ENCODE measurements at regions not wholly inside any gene's neighbourhood (a gene's known extent, or its start where the extent isn't known, plus 50 kb on each side); places are given as distances from the start of the nearest gene placed in this dataset.
A peak's percentile ranks its signal among the peaks of the same experiment; 100 is the strongest.

DNA sequence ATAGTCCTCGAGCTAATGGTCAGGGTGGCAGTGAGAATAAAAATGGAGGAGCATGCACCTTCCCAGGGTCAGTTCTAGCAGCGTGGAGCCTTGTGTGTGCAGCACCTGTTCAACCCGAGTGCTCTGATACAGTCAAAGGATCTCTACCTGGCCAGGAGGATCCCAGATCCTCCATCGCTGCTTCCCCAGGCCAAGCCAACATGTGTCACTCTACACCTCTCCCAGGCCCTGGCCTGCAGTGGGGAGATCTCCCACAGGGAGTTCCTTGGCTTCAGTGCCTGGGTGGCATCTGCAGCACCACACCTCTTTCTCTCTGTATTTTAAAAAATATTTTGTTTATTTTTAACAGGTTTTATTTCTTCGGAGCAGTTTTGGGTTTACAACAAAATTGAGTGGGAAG lies 414.8 kb upstream of the C2CD4B start:
- no peak overlapping the region for H3K4me3 ChIP-seq (ENCODE audit: low read depth, low read length)
- DNase-seq (ENCODE audit: low read depth), result no peak
- TF ChIP-seq, protein P1, sequence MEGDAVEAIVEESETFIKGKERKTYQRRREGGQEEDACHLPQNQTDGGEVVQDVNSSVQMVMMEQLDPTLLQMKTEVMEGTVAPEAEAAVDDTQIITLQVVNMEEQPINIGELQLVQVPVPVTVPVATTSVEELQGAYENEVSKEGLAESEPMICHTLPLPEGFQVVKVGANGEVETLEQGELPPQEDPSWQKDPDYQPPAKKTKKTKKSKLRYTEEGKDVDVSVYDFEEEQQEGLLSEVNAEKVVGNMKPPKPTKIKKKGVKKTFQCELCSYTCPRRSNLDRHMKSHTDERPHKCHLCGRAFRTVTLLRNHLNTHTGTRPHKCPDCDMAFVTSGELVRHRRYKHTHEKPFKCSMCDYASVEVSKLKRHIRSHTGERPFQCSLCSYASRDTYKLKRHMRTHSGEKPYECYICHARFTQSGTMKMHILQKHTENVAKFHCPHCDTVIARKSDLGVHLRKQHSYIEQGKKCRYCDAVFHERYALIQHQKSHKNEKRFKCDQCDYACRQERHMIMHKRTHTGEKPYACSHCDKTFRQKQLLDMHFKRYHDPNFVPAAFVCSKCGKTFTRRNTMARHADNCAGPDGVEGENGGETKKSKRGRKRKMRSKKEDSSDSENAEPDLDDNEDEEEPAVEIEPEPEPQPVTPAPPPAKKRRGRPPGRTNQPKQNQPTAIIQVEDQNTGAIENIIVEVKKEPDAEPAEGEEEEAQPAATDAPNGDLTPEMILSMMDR (conservative IDR thresholded peaks at IDR 0.05; ENCODE audit: low read depth, low read length), result no peak

DNA sequence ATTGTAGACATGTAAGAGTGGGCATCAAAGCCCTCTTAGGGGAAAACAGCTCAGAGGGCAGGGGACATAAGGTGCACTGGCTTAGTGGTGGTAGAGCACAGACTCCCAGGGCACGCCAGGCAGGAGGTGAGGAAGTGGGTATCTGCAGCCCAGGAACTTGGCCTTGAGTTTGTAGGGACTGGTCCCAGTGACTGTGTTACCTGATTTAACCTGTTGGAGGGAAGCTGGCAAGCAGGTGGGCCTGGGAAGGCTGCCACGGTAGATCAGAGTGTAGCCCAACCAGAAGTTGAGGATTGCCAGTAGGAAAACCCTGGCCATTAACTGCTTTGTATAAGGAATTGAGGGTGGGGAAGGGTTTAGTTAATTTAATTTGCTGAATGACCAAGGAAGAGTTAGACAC lies 417.5 kb upstream of the C2CD4B start:
- no peak overlapping the region for H3K4me3 ChIP-seq (ENCODE audit: low read depth, low read length)
- no peak for DNase-seq (ENCODE audit: low read depth)
- TF ChIP-seq, protein P1 (conservative IDR thresholded peaks at IDR 0.05; ENCODE audit: low read depth, low read length), result no peak

DNA sequence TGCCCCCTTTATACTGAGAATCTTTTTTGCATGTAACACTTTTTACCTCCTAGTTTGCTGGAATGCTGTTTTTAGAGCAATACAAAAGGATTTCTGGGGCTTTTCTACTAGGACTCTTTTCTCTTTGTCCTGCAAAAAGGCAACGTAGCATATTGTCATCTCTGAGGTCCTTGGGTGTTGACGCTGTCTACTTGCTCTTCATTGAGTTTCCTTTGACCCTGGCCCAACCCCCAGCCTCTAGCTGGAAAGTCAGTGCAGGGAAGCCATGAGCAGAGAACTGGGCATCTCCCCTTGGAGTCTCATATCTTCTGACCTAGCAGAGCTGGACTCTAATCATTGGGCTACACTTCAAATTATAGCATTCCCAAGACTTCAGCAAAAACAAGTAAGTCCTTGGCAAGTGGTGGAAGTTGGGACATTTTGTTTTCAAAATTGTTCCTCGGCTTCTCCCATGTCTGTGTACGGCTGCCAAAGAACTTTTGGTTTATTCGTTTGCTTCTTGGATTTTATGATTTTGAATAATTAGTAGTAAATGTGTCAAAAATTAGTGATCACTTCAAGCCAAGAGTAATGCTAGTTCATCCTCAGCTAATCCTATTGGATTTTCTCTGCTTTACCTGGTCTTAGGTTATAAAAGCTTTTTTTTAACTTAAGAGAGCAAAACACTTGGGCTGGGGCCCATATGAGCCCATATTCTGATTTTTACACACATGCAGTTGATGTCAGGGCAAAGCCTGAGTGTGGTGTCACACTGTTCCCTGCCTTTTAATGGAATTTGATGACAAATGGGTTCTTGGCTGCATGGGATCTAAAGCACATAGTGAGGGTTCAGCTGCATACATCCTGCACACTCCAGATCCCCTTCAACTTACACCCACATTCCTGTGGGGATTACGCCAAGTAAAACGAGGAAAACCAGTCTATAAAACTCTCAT lies 419.5 kb upstream of the C2CD4B start:
- H3K4me3 ChIP-seq (ENCODE audit: low read depth, low read length), result no peak overlapping the region
- DNase-seq (ENCODE audit: low read depth), result no peak
- TF ChIP-seq, protein P1 (conservative IDR thresholded peaks at IDR 0.05; ENCODE audit: low read depth, low read length), result no peak

DNA sequence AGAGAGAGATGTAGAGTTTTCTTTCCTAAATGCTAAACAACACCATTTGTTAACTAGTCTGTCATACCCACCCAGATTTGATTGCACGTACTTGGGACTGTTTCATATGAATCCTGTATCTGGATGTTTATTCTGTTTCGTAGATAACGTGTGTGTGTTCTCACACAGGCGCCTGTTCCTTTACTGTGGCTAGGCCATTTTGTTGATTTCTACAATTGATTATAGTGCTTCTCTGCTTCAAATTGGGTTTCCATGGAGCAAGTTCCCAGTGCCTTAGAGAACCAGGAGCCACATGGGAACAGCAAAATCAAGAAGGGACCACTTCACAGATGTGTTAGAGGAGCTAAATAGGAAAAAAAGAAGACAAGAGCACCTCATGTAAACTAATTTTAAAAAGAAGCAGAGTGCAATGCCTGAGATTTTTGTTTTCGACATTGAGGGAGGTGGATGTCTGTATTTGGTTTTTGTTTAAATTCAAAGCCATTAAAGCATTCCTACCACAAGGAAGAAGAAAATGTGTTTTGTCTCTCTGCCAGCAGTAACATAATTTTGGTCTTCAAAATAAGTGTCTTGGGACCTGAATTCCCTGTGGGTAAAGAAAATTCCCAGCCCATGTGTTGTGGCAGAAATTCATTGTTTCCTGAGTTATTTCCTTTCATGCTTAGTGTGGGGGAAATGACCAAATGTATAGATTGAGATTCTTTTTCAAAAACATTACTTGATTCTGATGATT lies 424.0 kb upstream of the C2CD4B start:
- TF ChIP-seq, protein P1 (conservative IDR thresholded peaks at IDR 0.05; ENCODE audit: low read depth, low read length), result no peak
- no peak for DNase-seq (ENCODE audit: low read depth)
- H3K4me3 ChIP-seq (ENCODE audit: low read depth, low read length), result no peak overlapping the region

DNA sequence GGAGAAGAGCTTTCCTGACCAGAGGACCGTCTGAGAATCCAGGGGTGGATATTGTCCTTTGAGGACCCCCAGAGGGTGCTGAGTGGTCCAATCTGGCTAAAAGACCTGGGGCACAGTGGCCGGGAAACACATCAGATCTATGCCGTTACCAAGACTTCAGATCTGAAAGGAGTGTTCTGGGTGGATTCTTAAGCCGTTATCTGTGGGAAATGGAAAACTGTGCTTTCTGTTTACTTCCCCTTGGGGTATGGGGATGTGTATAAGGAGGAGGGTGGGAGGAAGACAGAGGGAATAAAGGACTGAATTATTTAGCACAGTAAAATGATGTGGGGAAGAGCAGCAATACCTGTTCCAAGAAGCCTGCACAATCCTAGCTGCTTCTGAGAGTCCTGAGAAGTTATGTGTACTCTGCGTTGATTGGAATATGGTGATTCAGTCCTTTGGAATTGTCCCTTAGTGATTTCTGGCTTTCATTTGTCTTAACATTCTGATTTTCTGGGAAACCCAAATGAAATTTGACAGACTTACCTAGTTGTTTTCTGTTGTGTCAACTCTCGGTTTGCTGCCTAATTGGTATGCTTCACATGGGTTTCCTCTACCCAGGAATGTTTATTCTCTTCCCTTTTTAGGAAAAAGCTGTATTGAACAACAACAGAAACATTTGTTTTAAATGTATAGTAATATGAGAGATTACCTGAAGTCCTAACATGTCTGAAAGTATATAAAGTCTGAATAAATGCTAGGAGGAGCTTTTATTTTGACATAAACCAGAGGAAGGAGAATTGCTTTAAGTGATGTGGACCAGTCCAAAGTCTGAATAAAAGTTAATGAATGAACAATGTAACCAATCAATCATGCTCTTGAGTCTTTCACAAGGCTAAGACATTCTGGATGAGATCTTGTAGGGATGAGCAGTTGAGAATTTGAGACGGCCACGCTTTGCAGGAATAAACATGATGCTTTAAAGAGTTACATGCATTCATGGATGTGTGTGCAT lies 427.1 kb upstream of the C2CD4B start:
- TF ChIP-seq, protein P1 (conservative IDR thresholded peaks at IDR 0.05; ENCODE audit: low read depth, low read length), result no peak
- DNase-seq (ENCODE audit: low read depth), result peak; percentile 65
- peak overlapping the region; percentile 7 for H3K4me3 ChIP-seq (ENCODE audit: low read depth, low read length)

DNA sequence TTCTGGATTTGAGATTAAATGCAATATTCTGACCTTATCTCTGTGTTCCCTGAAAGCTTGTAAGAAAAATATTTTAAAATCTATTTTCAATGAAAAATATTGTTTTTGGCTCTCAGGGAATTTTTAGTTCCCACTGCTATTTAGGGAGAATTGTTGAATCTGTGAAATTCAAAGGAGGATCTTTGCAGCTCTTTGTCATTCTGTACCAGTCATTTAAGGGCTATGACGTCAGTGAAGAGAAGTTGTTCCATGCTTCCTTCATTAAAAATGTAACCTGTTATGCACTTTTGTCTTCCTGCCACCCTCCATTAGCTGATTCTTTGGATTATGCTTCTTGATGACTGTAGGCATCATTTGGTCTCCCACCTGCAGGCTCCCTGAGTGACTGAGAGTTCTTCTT lies 427.8 kb upstream of the C2CD4B start:
- no peak overlapping the region for H3K4me3 ChIP-seq (ENCODE audit: low read depth, low read length)
- TF ChIP-seq, protein P1 (conservative IDR thresholded peaks at IDR 0.05; ENCODE audit: low read depth, low read length), result no peak
- no peak for DNase-seq (ENCODE audit: low read depth)

All from epithelial cell of proximal tubule (primary cell).